OCI-LY3 (cell line): ENCODE measurements at regions not wholly inside any gene's neighbourhood (a gene's known extent, or its start where the extent isn't known, plus 50 kb on each side); places are given as distances from the start of the nearest gene placed in this dataset.

Experiments used
- H2AFZ ChIP-seq: fragments of 200-600, 300-600 bp; shearing (Covaris generic); 2 replicates; pipeline ENCODE4 v1.6.0; 2014; ENCODE audit warnings: antibody characterized with exemption, low read depth, low read length
- H3K27ac ChIP-seq: fragments of 200-600, 300-600 bp; sonication (generic); 2 replicates; pipeline ENCODE4 v1.5.1; 2014; ENCODE audit warnings: mild to moderate bottlenecking, low read length, moderate library complexity, mixed read lengths
- H3K27me3 ChIP-seq: fragments of 200-600, 300-600 bp; sonication (generic); 2 replicates; pipeline ENCODE4 v1.6.1; 2014; ENCODE audit warnings: low read depth, low read length, mixed read lengths
- H3K36me3 ChIP-seq: fragments of 200-600, 300-600 bp; sonication (generic); replicated peaks from 2 replicates; pipeline ENCODE3; 2014; ENCODE audit warnings: low read depth, low read length, mixed read lengths
- H3K4me1 ChIP-seq: fragments of 300-600, 200-600 bp; sonication (generic); 2 replicates; pipeline ENCODE4 v1.6.1; 2014; ENCODE audit warnings: low read length, mixed read lengths
- H3K4me2 ChIP-seq: fragments of 200-600, 300-600 bp; sonication (generic); 2 replicates; pipeline ENCODE4 v1.6.1; 2014; ENCODE audit warnings: low read length, mixed read lengths
- H3K4me3 ChIP-seq: fragments of 300-600, 200-600 bp; sonication (generic); 2 replicates; pipeline ENCODE4 v1.5.1; 2014; ENCODE audit warnings: antibody characterized with exemption, mild to moderate bottlenecking, low read length, moderate library complexity
- H3K79me2 ChIP-seq: fragments of 300-600, 200-600 bp; shearing (Covaris generic); 2 replicates; pipeline ENCODE4 v1.6.1; 2014; ENCODE audit warnings: mild to moderate bottlenecking, low read length, mixed read lengths
- H3K9ac ChIP-seq: fragments of 300-600, 200-600 bp; shearing (Covaris generic); 2 replicates; pipeline ENCODE4 v1.6.0; 2014; ENCODE audit warnings: mild to moderate bottlenecking, low read length, moderate library complexity
- H3K9me3 ChIP-seq: fragments of 200-600, 300-600 bp; shearing (Covaris generic); 2 replicates; pipeline ENCODE4 v1.6.1; 2014; ENCODE audit warnings: low read length, mixed read lengths; ENCODE audit not compliant: insufficient read depth
- H4K20me1 ChIP-seq: fragments of 200-600, 300-600 bp; sonication (generic); 2 replicates; pipeline ENCODE4 v1.6.1; 2016; ENCODE audit warnings: low read length, mixed read lengths; ENCODE audit not compliant: insufficient read depth
- EZH2phosphoT487 ChIP-seq: fragments of 200-600 bp; shearing (Covaris generic); IDR thresholded peaks from 2 replicates; pipeline ENCODE4 v1.6.1; 2018; ENCODE audit warnings: antibody characterized with exemption, mixed run types, low read depth
- TF ChIP-seq, protein P1 (sequence below): fragments of 200-600, 300-600 bp; sonication (generic); IDR thresholded peaks from 2 replicates; pipeline ENCODE4 v1.5.1; 2014; ENCODE audit warnings: antibody characterized with exemption, low read length, low read depth

- Histone ChIP-seq H3K4me1 (no peaks in the 10 kb centered on the region), H3K27me3 (0 out of 2 replicates have a peak, but pooled peaks cover 9% of the 10 kb centered on the region), H3K4me3 (no peak overlapping the region), H3K9me3 (no peaks in the 10 kb centered on the region), H3K27ac (no peak overlapping the region), H3K36me3 (no peaks in the 10 kb centered on the region), H3K4me2 (no peak overlapping the region), H3K9ac (no peak overlapping the region), H2AFZ (no peak overlapping the region), H3K79me2 (no peaks in the 10 kb centered on the region), H4K20me1 (no peaks in the 10 kb centered on the region)
- TF ChIP-seq, protein P1, sequence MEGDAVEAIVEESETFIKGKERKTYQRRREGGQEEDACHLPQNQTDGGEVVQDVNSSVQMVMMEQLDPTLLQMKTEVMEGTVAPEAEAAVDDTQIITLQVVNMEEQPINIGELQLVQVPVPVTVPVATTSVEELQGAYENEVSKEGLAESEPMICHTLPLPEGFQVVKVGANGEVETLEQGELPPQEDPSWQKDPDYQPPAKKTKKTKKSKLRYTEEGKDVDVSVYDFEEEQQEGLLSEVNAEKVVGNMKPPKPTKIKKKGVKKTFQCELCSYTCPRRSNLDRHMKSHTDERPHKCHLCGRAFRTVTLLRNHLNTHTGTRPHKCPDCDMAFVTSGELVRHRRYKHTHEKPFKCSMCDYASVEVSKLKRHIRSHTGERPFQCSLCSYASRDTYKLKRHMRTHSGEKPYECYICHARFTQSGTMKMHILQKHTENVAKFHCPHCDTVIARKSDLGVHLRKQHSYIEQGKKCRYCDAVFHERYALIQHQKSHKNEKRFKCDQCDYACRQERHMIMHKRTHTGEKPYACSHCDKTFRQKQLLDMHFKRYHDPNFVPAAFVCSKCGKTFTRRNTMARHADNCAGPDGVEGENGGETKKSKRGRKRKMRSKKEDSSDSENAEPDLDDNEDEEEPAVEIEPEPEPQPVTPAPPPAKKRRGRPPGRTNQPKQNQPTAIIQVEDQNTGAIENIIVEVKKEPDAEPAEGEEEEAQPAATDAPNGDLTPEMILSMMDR, result no peak
- TF ChIP-seq EZH2phosphoT487, result no peak
Observed at GRCh38 chr11:129680907-129681306, 134.7 kb upstream of the TMEM45B start.

- Histone ChIP-seq H3K79me2 (no peaks in the 10 kb centered on the region), H3K27me3 (0 out of 2 replicates have a peak, but pooled peaks cover 9% of the 10 kb centered on the region), H3K4me2 (no peak overlapping the region), H4K20me1 (no peaks in the 10 kb centered on the region), H3K36me3 (no peaks in the 10 kb centered on the region), H2AFZ (no peak overlapping the region), H3K27ac (no peak overlapping the region), H3K4me3 (no peak overlapping the region), H3K9me3 (no peaks in the 10 kb centered on the region), H3K4me1 (no peaks in the 10 kb centered on the region), H3K9ac (no peak overlapping the region)
- TF ChIP-seq EZH2phosphoT487, result no peak
- TF ChIP-seq, protein P1, result no peak
Observed at GRCh38 chr11:129681344-129682114, 134.1 kb upstream of the TMEM45B start.

DNA sequence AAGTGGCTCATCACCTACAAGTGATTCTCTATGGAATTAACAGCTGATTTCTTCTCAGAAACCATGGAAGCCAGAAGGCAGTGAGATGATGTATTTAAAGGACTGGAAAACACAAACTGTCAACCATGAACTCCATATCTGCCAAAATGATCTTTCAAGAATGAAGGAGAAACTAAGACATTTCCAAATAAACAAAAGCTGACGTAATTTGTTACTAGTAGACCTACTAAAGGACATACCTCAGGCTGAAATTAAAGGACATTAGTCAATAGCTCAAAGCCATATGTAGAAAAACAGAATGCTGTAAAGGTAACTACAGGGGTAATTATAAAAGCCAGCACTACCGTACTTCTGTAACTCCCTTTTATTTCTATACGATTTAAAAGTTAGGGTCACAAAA lies 129.4 kb upstream of the TMEM45B start:
- Histone ChIP-seq H3K27ac (no peak overlapping the region), H3K9ac (no peak overlapping the region)
- TF ChIP-seq, protein P1, result no peak
- TF ChIP-seq EZH2phosphoT487, result no peak

GRCh38 chr11:129691142-129691541 lies 124.5 kb upstream of the TMEM45B start:
- H2AFZ ChIP-seq, result no peak overlapping the region
- no peak for TF ChIP-seq EZH2phosphoT487
- TF ChIP-seq, protein P1, result no peak
- no peaks in the 10 kb centered on the region for H4K20me1 ChIP-seq
- peaks cover 4% of the 10 kb centered on the region; the same call in 1 of the 2 replicates for H3K27me3 ChIP-seq
- H3K4me1 ChIP-seq, result peaks cover 5% of the 10 kb centered on the region; the same call in 1 of the 2 replicates
- no peaks in the 10 kb centered on the region for H3K36me3 ChIP-seq
- H3K9ac ChIP-seq, result no peak overlapping the region
- no peak overlapping the region for H3K27ac ChIP-seq
- no peaks in the 10 kb centered on the region for H3K79me2 ChIP-seq
- no peaks in the 10 kb centered on the region for H3K9me3 ChIP-seq
- no peak overlapping the region for H3K4me2 ChIP-seq
- H3K4me3 ChIP-seq, result no peak overlapping the region

More for the DNA sequence above, 129.4 kb upstream of the TMEM45B start:
- no peak overlapping the region for H2AFZ ChIP-seq
- H3K4me1 ChIP-seq, result no peaks in the 10 kb centered on the region
- H3K4me2 ChIP-seq, result no peak overlapping the region
- no peaks in the 10 kb centered on the region for H3K36me3 ChIP-seq
- no peaks in the 10 kb centered on the region for H3K79me2 ChIP-seq
- H3K9me3 ChIP-seq, result no peaks in the 10 kb centered on the region
- H4K20me1 ChIP-seq, result no peaks in the 10 kb centered on the region
- no peak overlapping the region for H3K4me3 ChIP-seq
- H3K27me3 ChIP-seq, result peaks cover 9% of the 10 kb centered on the region; the same call in 1 of the 2 replicates
